ENCODE measurements at regions not wholly inside any gene's neighbourhood (a gene's known extent, or its start where the extent isn't known, plus 50 kb on each side); places are given as distances from the start of the nearest gene placed in this dataset.

DNA sequence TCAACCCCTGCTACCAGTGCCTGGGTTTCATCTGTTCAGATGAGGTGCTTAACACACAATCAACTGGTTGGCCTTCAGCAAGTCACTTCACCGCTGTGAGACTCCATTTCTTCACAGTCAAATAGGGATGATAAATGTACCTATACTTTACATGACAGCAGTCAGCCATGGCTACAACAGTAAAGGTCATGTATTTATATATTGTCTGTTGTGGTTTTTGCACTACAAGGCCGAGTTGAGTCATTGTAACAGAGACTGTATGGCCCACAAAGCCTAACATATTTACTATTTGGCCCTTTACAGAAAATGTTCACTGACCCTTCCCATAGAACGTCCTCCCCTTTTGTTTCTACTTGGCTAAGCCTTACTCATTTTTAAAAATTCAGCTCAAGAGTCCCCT is 404.6 kb upstream of the F9 start:
- H3K9me3 ChIP-seq (ENCODE audit: insufficient read depth in 2 of 2, low read depth in 1 of 2, low read length in 1 of 2), result no peaks in the 10 kb centered on the region
- H2BK20ac ChIP-seq (ENCODE audit: low read length), result no peak overlapping the region
- no peaks in the 10 kb centered on the region for H3K23me2 ChIP-seq (ENCODE audit: low read depth, low read length)
- ChIA-PET CTCF (ENCODE audit: partially characterized antibody) (interaction anchor here (0.6 to 3.1 kb wide), 15 partner anchors 16 to 633 kb away, joined by 3 to 16 read pairs (median 3); no protein-coding TSS in a partner anchor), POLR2A (ENCODE audit: partially characterized antibody) (no interaction called here)
- H4K5ac ChIP-seq (ENCODE audit: insufficient read length, low read depth, low read length), result no peak overlapping the region
- 100% methylated on average over 3 of the region's 3 CpGs; no CpG with 5 or more reads in 1 of the 2 experiments for WGBS, 2 experiments (ENCODE audit: extremely low coverage in 1 of 2, insufficient coverage in 1 of 2, insufficient read length in 1 of 2, insufficient replicate concordance in 2 of 2, low coverage in 1 of 2, low lambda C conversion rate in 2 of 2, missing lambda C conversion rate in 1 of 2)
- H3K27ac ChIP-seq (ENCODE audit: low read depth, low read length), result no peak overlapping the region
- no peak overlapping the region for H2BK5ac ChIP-seq (ENCODE audit: low read depth, low read length)
- no peak overlapping the region for H3K4me3 ChIP-seq (ENCODE audit: extremely low read depth in 1 of 4, insufficient read depth in 2 of 4, low read depth in 3 of 4, low read length in 4 of 4)
- no peak overlapping the region for H2AK5ac ChIP-seq (ENCODE audit: low read depth, low read length)
- H4K91ac ChIP-seq (replicated peaks; ENCODE audit: insufficient read length, low read length), result no peak overlapping the region
- no peaks in the 10 kb centered on the region for H3K79me2 ChIP-seq (ENCODE audit: control insufficient read depth in 1 of 2, insufficient read depth in 2 of 2, low read length in 2 of 2)
- DNase-seq (ENCODE audit: low read depth in 1 of 2, low spot score in 2 of 2), result no peak
- H3K18ac ChIP-seq (ENCODE audit: extremely low read depth, low read length), result no peak overlapping the region
- H3K4ac ChIP-seq (replicated peaks; ENCODE audit: insufficient read length, low read depth, low read length), result no peak overlapping the region
- H3K9ac ChIP-seq (replicated peaks in 1 of 4; ENCODE audit: extremely low read depth in 1 of 4, low read depth in 3 of 4, low read length in 3 of 4), result no peak overlapping the region
- H2BK120ac ChIP-seq (replicated peaks; ENCODE audit: low read depth, low read length), result no peak overlapping the region
- H4K8ac ChIP-seq (ENCODE audit: extremely low read depth, insufficient read depth, low read length), result no peak overlapping the region
- H2BK12ac ChIP-seq (ENCODE audit: low read depth, low read length), result no peak overlapping the region
- H2AFZ ChIP-seq (ENCODE audit: low read length), result no peak overlapping the region
- H3K27me3 ChIP-seq (replicated peaks in 1 of 4; ENCODE audit: control insufficient read depth in 3 of 4, extremely low read depth in 1 of 4, insufficient read depth in 3 of 4, low read length in 3 of 4), result no peaks in the 10 kb centered on the region
- no peaks in the 10 kb centered on the region for H3K36me3 ChIP-seq (ENCODE audit: control insufficient read depth in 2 of 4, insufficient read depth in 4 of 4, low read length in 3 of 4)
- no peak overlapping the region for H2BK15ac ChIP-seq (ENCODE audit: low read length)
- H3K4me1 ChIP-seq (replicated peaks in 1 of 4; ENCODE audit: control insufficient read depth in 3 of 4, insufficient read depth in 4 of 4, low read length in 3 of 4), result no peaks in the 10 kb centered on the region
- H3K23ac ChIP-seq (ENCODE audit: insufficient read length), result no peak overlapping the region
- no peak overlapping the region for H3K14ac ChIP-seq (ENCODE audit: insufficient read length)
- TF ChIP-seq, protein P1, sequence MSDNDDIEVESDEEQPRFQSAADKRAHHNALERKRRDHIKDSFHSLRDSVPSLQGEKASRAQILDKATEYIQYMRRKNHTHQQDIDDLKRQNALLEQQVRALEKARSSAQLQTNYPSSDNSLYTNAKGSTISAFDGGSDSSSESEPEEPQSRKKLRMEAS (IDR thresholded peaks at IDR 0.05), result no peak
- TF ChIP-seq FOSL1 (IDR thresholded peaks at IDR 0.05; ENCODE audit: insufficient read depth, low read depth, low read length) (no peak), SUZ12 (IDR thresholded peaks at IDR 0.05; ENCODE audit: low read length) (no peak), TAF1 (IDR thresholded peaks at IDR 0.05; ENCODE audit: low read depth, low read length) (no peak), TCF12 (IDR thresholded peaks at IDR 0.05; ENCODE audit: low read depth, low read length) (no peak), EZH2 (IDR thresholded peaks at IDR 0.05; ENCODE audit: low read depth, low read length, severe bottlenecking) (no peak), SP1 (IDR thresholded peaks at IDR 0.05; ENCODE audit: low read depth, low read length) (no peak), POLR2AphosphoS5 (IDR thresholded peaks at IDR 0.05; ENCODE audit: low read depth, low read length) (no peak)
- TF ChIP-seq, protein P2, sequence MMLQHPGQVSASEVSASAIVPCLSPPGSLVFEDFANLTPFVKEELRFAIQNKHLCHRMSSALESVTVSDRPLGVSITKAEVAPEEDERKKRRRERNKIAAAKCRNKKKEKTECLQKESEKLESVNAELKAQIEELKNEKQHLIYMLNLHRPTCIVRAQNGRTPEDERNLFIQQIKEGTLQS (IDR thresholded peaks at IDR 0.05; ENCODE audit: insufficient read depth, low read depth, low read length), result no peak
- no peak overlapping the region for H3K4me2 ChIP-seq (ENCODE audit: insufficient read depth in 1 of 2, low read depth in 2 of 2, low read length in 2 of 2)
- no peaks in the 10 kb centered on the region for H4K20me1 ChIP-seq (replicated peaks in 1 of 2; ENCODE audit: control insufficient read depth in 1 of 2, insufficient read depth in 2 of 2, low read length in 2 of 2)
- FAIRE-seq, result no peak
- H3K56ac ChIP-seq (replicated peaks; ENCODE audit: insufficient read length, low read depth, low read length), result no peak overlapping the region
- no peaks in the 10 kb centered on the region for H3K79me1 ChIP-seq (ENCODE audit: low read depth, low read length)
